Retinal pigment epithelial cell (primary cell): ENCODE measurements at regions not wholly inside any gene's neighbourhood (a gene's known extent, or its start where the extent isn't known, plus 50 kb on each side); places are given as distances from the start of the nearest gene placed in this dataset.

Source experiments
- DNase-seq: peaks from one replicate; pipeline ENCODE4 v3.0.0-alpha.2; 2010; ENCODE audit warnings: low read depth
- H3K4me3 ChIP-seq: 2 replicates; pipeline ENCODE4 v1.5.1; 2011; ENCODE audit warnings: mild to moderate bottlenecking, low read length, control low read depth, moderate library complexity
- TF ChIP-seq, protein P1 (sequence below): conservative IDR thresholded peaks from 2 replicates; pipeline ENCODE4 v1.5.1; 2011; ENCODE audit warnings: low read depth, low read length, control low read depth, inconsistent platforms

GRCh38 chr6:20024316-20024673 is 187.1 kb downstream of the ID4 start:
- DNase-seq, result no peak
- no peak overlapping the region for H3K4me3 ChIP-seq
- TF ChIP-seq, protein P1, sequence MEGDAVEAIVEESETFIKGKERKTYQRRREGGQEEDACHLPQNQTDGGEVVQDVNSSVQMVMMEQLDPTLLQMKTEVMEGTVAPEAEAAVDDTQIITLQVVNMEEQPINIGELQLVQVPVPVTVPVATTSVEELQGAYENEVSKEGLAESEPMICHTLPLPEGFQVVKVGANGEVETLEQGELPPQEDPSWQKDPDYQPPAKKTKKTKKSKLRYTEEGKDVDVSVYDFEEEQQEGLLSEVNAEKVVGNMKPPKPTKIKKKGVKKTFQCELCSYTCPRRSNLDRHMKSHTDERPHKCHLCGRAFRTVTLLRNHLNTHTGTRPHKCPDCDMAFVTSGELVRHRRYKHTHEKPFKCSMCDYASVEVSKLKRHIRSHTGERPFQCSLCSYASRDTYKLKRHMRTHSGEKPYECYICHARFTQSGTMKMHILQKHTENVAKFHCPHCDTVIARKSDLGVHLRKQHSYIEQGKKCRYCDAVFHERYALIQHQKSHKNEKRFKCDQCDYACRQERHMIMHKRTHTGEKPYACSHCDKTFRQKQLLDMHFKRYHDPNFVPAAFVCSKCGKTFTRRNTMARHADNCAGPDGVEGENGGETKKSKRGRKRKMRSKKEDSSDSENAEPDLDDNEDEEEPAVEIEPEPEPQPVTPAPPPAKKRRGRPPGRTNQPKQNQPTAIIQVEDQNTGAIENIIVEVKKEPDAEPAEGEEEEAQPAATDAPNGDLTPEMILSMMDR, result no peak

- TF ChIP-seq, protein P1, result no peak
- no peak overlapping the region for H3K4me3 ChIP-seq
- no peak for DNase-seq
These were observed 187.3 kb downstream of the MBOAT1 start for GRCh38 chr6:20024978-20025377.

GRCh38 chr6:20025681-20026080 is 186.6 kb downstream of the MBOAT1 start:
- TF ChIP-seq, protein P1, result no peak
- DNase-seq, result no peak
- no peak overlapping the region for H3K4me3 ChIP-seq

GRCh38 chr6:20028143-20028542 is 184.1 kb downstream of the MBOAT1 start:
- H3K4me3 ChIP-seq, result no peak overlapping the region
- DNase-seq, result no peak
- TF ChIP-seq, protein P1, result no peak

DNA sequence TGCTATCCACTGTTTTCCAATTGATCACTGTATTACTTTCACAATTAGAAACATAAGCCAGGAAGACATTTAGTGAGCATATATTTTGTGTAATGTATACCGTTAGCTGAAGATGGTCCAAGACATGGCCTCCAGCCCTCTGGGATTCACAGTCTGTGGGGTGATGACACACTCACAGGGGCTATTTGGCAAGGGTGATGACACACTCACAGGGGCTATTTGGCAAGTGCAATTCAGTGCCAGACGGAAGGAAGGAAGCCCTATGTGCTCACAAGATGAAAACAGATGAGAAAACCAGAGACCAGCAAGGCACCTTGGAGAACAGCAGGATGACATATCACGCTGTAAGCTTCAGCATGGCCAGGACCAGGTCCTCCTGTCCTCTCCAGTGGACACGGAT is 183.7 kb downstream of the MBOAT1 start:
- no peak for DNase-seq
- TF ChIP-seq, protein P1, result no peak
- H3K4me3 ChIP-seq, result no peak overlapping the region

- TF ChIP-seq, protein P1, result no peak
- no peak overlapping the region for H3K4me3 ChIP-seq
- no peak for DNase-seq
These were observed 182.3 kb downstream of the MBOAT1 start for GRCh38 chr6:20029979-20030378.

- TF ChIP-seq, protein P1, result no peak
- no peak overlapping the region for H3K4me3 ChIP-seq
- no peak for DNase-seq
These were observed 180.9 kb downstream of the MBOAT1 start for GRCh38 chr6:20031342-20031741.
